ENCODE measurements at regions not wholly inside any gene's neighbourhood (a gene's known extent, or its start where the extent isn't known, plus 50 kb on each side); places are given as distances from the start of the nearest gene placed in this dataset.

GRCh38 chr4:1463088-1463926 lies 57.1 kb upstream of the NKX1-1 start:
- no peak for DNase-seq (ENCODE audit: low read depth)

- DNase-seq (ENCODE audit: low read depth): no peak
Measured at GRCh38 chr4:1462768-1463075, 56.5 kb upstream of the NKX1-1 start.

- no peak for DNase-seq (ENCODE audit: low read depth)
Measured at GRCh38 chr4:1462009-1462767, 55.9 kb upstream of the NKX1-1 start.

GRCh38 chr4:1460967-1461868 lies 55.0 kb upstream of the NKX1-1 start:
- DNase-seq (ENCODE audit: low read depth): no peak

GRCh38 chr4:1459722-1460511 lies 53.7 kb upstream of the NKX1-1 start:
- no peak for DNase-seq (ENCODE audit: low read depth)

- no peak for DNase-seq (ENCODE audit: low read depth)
Measured at GRCh38 chr4:1459081-1459721, 53.0 kb upstream of the NKX1-1 start.

- no peak for DNase-seq (ENCODE audit: low read depth)
Measured at GRCh38 chr4:1458581-1458980, 52.3 kb upstream of the NKX1-1 start.

Data from activated T-cell treated with anti-CD3 and anti-CD28 coated beads for 48 hours (primary cell).